ENCODE measurements at regions not wholly inside any gene's neighbourhood (a gene's known extent, or its start where the extent isn't known, plus 50 kb on each side); places are given as distances from the start of the nearest gene placed in this dataset.

GRCh38 chr2:146366276-146366675, 1478.6 kb upstream of the ACVR2A start:
- TF ChIP-seq CTCF (IDR thresholded peaks at IDR 0.05) (no peak), POLR2A (IDR thresholded peaks at IDR 0.05) (no peak)

Measured in uterus (tissue), 2 donors.